Sigmoid colon (tissue), 6 donors: ENCODE measurements at regions not wholly inside any gene's neighbourhood (a gene's known extent, or its start where the extent isn't known, plus 50 kb on each side); places are given as distances from the start of the nearest gene placed in this dataset.
"Not testable (repeated sequence)": the region's sequence is repeated elsewhere in the genome, so short reads cannot be mapped to it uniquely, and the experiment has no call there.

Source experiments
- DNase-seq: peaks from one replicate; pipeline ENCODE4 v3.0.0-alpha.2; 2019
- H3K27ac ChIP-seq, 4 donors: fragments of 200-600 bp; sonication (generic); one replicate each; pipeline ENCODE4 v1.5.1; 2016 to 2019; ENCODE audit warnings: mild to moderate bottlenecking in 1 of 4
- H3K27me3 ChIP-seq, 3 donors: fragments of 200-600 bp; sonication (generic); one replicate each; pipeline ENCODE4 v1.5.1; 2019; ENCODE audit warnings: mild to moderate bottlenecking in 1 of 3
- H3K36me3 ChIP-seq, 4 donors: fragments of 200-600 bp; sonication (generic); one replicate each; pipeline ENCODE4 v1.5.1; 2016 to 2019
- H3K4me1 ChIP-seq, 4 donors: fragments of 200-600 bp; sonication (generic); one replicate each; pipeline ENCODE4 v1.5.1; 2017 to 2019
- H3K4me3 ChIP-seq, 4 donors: fragments of 200-600 bp; sonication (generic); one replicate each; pipeline ENCODE4 v1.5.1; 2017 to 2019; ENCODE audit warnings: mild to moderate bottlenecking in 2 of 4, moderate library complexity in 1 of 4
- H3K9me3 ChIP-seq, 4 donors: fragments of 200-600 bp in 3 of 4; sonication (generic) in 3 of 4; one replicate each; pipeline versions ENCODE4 v1.5.1 to v1.6.1; 2013 to 2019
- CTCF ChIP-seq, 4 experiments: fragments of 450-650 bp in 3 of 4; fragments of 200-600 bp in 1 of 4; IDR thresholded peaks; one replicate each; pipeline ENCODE4 v1.5.1; 2016 to 2019; ENCODE audit warnings: antibody characterized with exemption in 4 of 4, mild to moderate bottlenecking in 3 of 4, moderate library complexity in 2 of 4
- EP300 ChIP-seq, 4 donors: sonication (generic); formaldehyde crosslinking; IDR thresholded peaks; one replicate each; pipeline ENCODE4 v1.6.1; 2017; ENCODE audit warnings: antibody characterized with exemption in 4 of 4
- POLR2A ChIP-seq, 2 donors: fragments of 450-650 bp; IDR thresholded peaks; one replicate each; pipeline ENCODE4 v1.6.1; 2016; ENCODE audit warnings: antibody characterized with exemption in 2 of 2, mild to moderate bottlenecking in 2 of 2, moderate library complexity in 2 of 2
- POLR2AphosphoS5 ChIP-seq, 4 donors: sonication (generic); formaldehyde crosslinking; IDR thresholded peaks; one replicate each; pipeline ENCODE4 v1.6.1; 2017; ENCODE audit warnings: antibody characterized with exemption in 4 of 4
- WGBS, 2 donors: extraction: QIAGEN DNeasy Blood & Tissue Kit; methylation state at CpG; one replicate each; pipeline ENCODE4 v1.1.7; 2013; 5-methylcytosine and 5-hydroxymethylcytosine counted together
- intact Hi-C: fragments of 100-400 bp; cut with DNase I; formaldehyde crosslinking; loops from one replicate; pipeline ENCODE4 v1.15.1; 2023
- donor health status: healthy with polysubstance abuse.
- donor health status: healthy.

GRCh38 chr5:162603443-162604070 lies 536.0 kb downstream of the GABRG2 start:
- intact Hi-C loops, result no loop called here
- 54 to 56% methylated on average over 3 of the region's 3 CpGs for WGBS, 2 donors
- no peak for TF ChIP-seq CTCF (IDR thresholded peaks at IDR 0.05)
- TF ChIP-seq POLR2AphosphoS5 (IDR thresholded peaks at IDR 0.05), result no peak
- TF ChIP-seq POLR2A (IDR thresholded peaks at IDR 0.05), result no peak
- no peak for TF ChIP-seq EP300 (IDR thresholded peaks at IDR 0.05)
- Histone ChIP-seq H3K27ac (no peak overlapping the region), H3K4me3 (no peak overlapping the region), H3K27me3 (no peaks in the 10 kb centered on the region), H3K9me3 (peaks cover 0 to 5% (median 2%) of the 10 kb centered on the region in 4 donors), H3K4me1 (no peaks in the 10 kb centered on the region), H3K36me3 (no peaks in the 10 kb centered on the region)
- DNase-seq, result no peak

GRCh38 chr5:162607879-162608278 lies 540.3 kb downstream of the GABRG2 start:
- Histone ChIP-seq H3K4me3 (no peak overlapping the region), H3K27me3 (no peaks in the 10 kb centered on the region), H3K27ac (no peak overlapping the region), H3K36me3 (no peaks in the 10 kb centered on the region), H3K4me1 (no peaks in the 10 kb centered on the region), H3K9me3 (no peaks in the 10 kb centered on the region)
- intact Hi-C loops, result no loop called here
- DNase-seq, result no peak
- WGBS, 2 donors, result 66 to 88% methylated on average over 4 of the region's 4 CpGs
- TF ChIP-seq POLR2A (IDR thresholded peaks at IDR 0.05) (no peak), EP300 (IDR thresholded peaks at IDR 0.05) (no peak), POLR2AphosphoS5 (IDR thresholded peaks at IDR 0.05) (no peak), CTCF (IDR thresholded peaks at IDR 0.05) (no peak)

GRCh38 chr5:162621726-162622263 lies 554.2 kb downstream of the GABRG2 start:
- WGBS, 2 donors, result 95% methylated on average over 26 of the region's 26 CpGs
- not testable (repeated sequence) for DNase-seq

GRCh38 chr5:162624110-162624509 lies 556.5 kb downstream of the GABRG2 start:
- 92% methylated on average over 5 of the region's 5 CpGs for WGBS, 2 donors
- no peak overlapping the region for H3K27ac ChIP-seq
- no peaks in the 10 kb centered on the region for H3K36me3 ChIP-seq
- H3K4me1 ChIP-seq, result no peaks in the 10 kb centered on the region
- no peak overlapping the region for H3K4me3 ChIP-seq
- H3K9me3 ChIP-seq, result peaks cover 0 to 2% (median 0%) of the 10 kb centered on the region in 4 donors
- no peaks in the 10 kb centered on the region for H3K27me3 ChIP-seq
- intact Hi-C loops, result no loop called here
- no peak for TF ChIP-seq POLR2AphosphoS5 (IDR thresholded peaks at IDR 0.05)
- no peak for TF ChIP-seq POLR2A (IDR thresholded peaks at IDR 0.05)
- no peak for TF ChIP-seq EP300 (IDR thresholded peaks at IDR 0.05)
- no peak for TF ChIP-seq CTCF (IDR thresholded peaks at IDR 0.05)
- no peak for DNase-seq

More at GRCh38 chr5:162621726-162622263, 554.2 kb downstream of the GABRG2 start:
- H3K4me3 ChIP-seq, H3K36me3 ChIP-seq, H3K27ac ChIP-seq, H3K9me3 ChIP-seq, H3K4me1 ChIP-seq, H3K27me3 ChIP-seq, intact Hi-C loops: not testable (repeated sequence)

DNA sequence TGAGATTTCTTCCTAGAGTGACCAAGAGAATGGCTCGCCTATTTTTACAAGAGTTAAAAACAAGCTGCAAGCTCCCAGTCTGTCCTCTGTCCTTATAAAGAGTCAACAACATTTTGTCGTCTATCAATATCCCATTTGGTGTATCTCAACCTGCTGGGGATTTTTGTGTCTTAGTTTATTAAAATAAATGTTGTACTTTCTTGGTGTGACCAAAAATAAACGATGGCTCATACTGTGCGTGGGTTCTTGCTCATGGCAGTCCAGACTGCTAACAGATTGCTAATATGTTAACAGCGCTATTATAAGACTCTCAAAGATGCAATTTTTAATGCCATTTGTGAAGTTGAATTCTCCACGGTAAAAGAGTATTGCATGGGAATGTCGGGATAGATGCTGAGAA lies 569.9 kb downstream of the GABRG2 start:
- 86 to 92% methylated on average over 7 of the region's 7 CpGs for WGBS, 2 donors
- DNase-seq, result no peak
- H3K27ac ChIP-seq, result no peak overlapping the region
- H3K27me3 ChIP-seq, result no peaks in the 10 kb centered on the region
- H3K4me1 ChIP-seq, result no peaks in the 10 kb centered on the region
- no peaks in the 10 kb centered on the region for H3K36me3 ChIP-seq
- peaks cover 0 to 13% (median 7%) of the 10 kb centered on the region in 4 donors for H3K9me3 ChIP-seq
- H3K4me3 ChIP-seq, result no peak overlapping the region
- no peak for TF ChIP-seq EP300 (IDR thresholded peaks at IDR 0.05)
- TF ChIP-seq POLR2AphosphoS5 (IDR thresholded peaks at IDR 0.05), result no peak
- TF ChIP-seq CTCF (IDR thresholded peaks at IDR 0.05), result no peak
- no peak for TF ChIP-seq POLR2A (IDR thresholded peaks at IDR 0.05)
- intact Hi-C loops, result no loop called here
